T-cell (primary cell): ENCODE measurements at regions not wholly inside any gene's neighbourhood (a gene's known extent, or its start where the extent isn't known, plus 50 kb on each side); places are given as distances from the start of the nearest gene placed in this dataset.

ENCODE experiments used
- ATAC-seq, 4 experiments: fragments of 200-7000 bp in 3 of 4; fragments of 150-1000 bp in 1 of 4; cut with Tn5 transposase; replicated peaks in 1 of 4; 1 replicate in 3 of 4; 2 replicates in 1 of 4; pipeline ENCODE4 v1.10.0; 2021; ENCODE audit warnings: moderate library complexity in 3 of 4, mild to moderate bottlenecking in 2 of 4, moderate number of reproducible peaks in 1 of 4
- CTCF ChIA-PET, 2 donors: fragments of 300-600 bp; sonication (Branson Sonifier 250); formaldehyde crosslinking; loops; one replicate each; lab custom pipeline; 2022; ENCODE audit warnings: antibody characterized with exemption in 2 of 2; lab: Charles Lee
- POLR2A ChIA-PET, 2 donors: fragments of 300-600 bp; sonication (Branson Sonifier 250); formaldehyde crosslinking; loops; one replicate each; lab custom pipeline; 2022; ENCODE audit warnings: antibody characterized with exemption in 2 of 2; lab: Charles Lee
- DNase-seq, 35 experiments: peaks; one replicate each; pipeline versions ENCODE4 v3.0.0 to v3.0.0-alpha.2; 2013 to 2023
- H3K27ac ChIP-seq: one replicate; pipeline ENCODE4 v1.5.1; 2013; ENCODE audit warnings: low read length
- H3K27me3 ChIP-seq, 2 experiments: replicated peaks in 1 of 2; 1 replicate in 1 of 2; 2 replicates in 1 of 2; pipeline versions ENCODE4 v1.6.1 to v1.7.0; 2013; ENCODE audit warnings: low read length in 1 of 2, mixed read lengths in 1 of 2; ENCODE audit not compliant: control insufficient read depth in 2 of 2, insufficient read depth in 2 of 2; ENCODE audit errors: extremely low read depth in 1 of 2
- H3K36me3 ChIP-seq, 2 donors: 1 replicate in 1 of 2; 2 replicates in 1 of 2; pipeline versions ENCODE4 v1.6.1 to v1.7.0; 2013; ENCODE audit warnings: low read length in 1 of 2; ENCODE audit not compliant: control insufficient read depth in 2 of 2, insufficient read depth in 1 of 2; ENCODE audit errors: extremely low read depth in 1 of 2
- H3K4me1 ChIP-seq, 2 experiments: 1 replicate in 1 of 2; 2 replicates in 1 of 2; pipeline versions ENCODE4 v1.6.1 to v1.7.0; 2013; ENCODE audit warnings: low read length in 2 of 2, mixed read lengths in 1 of 2; ENCODE audit not compliant: insufficient read depth in 2 of 2, control insufficient read depth in 1 of 2; ENCODE audit errors: extremely low read depth in 1 of 2
- H3K4me3 ChIP-seq, 2 donors: 1 replicate in 1 of 2; 2 replicates in 1 of 2; pipeline versions ENCODE4 v1.5.1 to v1.7.0; 2013; ENCODE audit warnings: mild to moderate bottlenecking in 2 of 2, low read length in 1 of 2, moderate library complexity in 1 of 2; ENCODE audit not compliant: control insufficient read depth in 1 of 2; ENCODE audit errors: extremely low read depth in 1 of 2
- H3K9me3 ChIP-seq: 2 replicates; pipeline ENCODE4 v1.7.0; 2013
- H3K27ac Mint-ChIP-seq, 2 donors: one replicate each; pipeline ENCODE4 v1.8.0; 2020 to 2021; ENCODE audit warnings: mild to moderate bottlenecking in 2 of 2, mixed read lengths in 2 of 2
- H3K27me3 Mint-ChIP-seq, 2 donors: one replicate each; pipeline ENCODE4 v1.8.0; 2021 to 2022; ENCODE audit warnings: mixed read lengths in 2 of 2
- H3K36me3 Mint-ChIP-seq: one replicate; pipeline ENCODE4 v1.8.0; 2021; ENCODE audit warnings: mixed read lengths
- H3K4me1 Mint-ChIP-seq, 3 donors: one replicate each; pipeline ENCODE4 v1.8.0; 2020 to 2022; ENCODE audit warnings: mixed read lengths in 3 of 3, mild to moderate bottlenecking in 1 of 3
- H3K4me3 Mint-ChIP-seq, 3 donors: one replicate each; pipeline ENCODE4 v1.8.0; 2020 to 2022; ENCODE audit warnings: mild to moderate bottlenecking in 3 of 3, mixed read lengths in 3 of 3, moderate library complexity in 3 of 3
- H3K9me3 Mint-ChIP-seq, 3 donors: one replicate each; pipeline ENCODE4 v1.8.0; 2020 to 2022; ENCODE audit warnings: mixed read lengths in 3 of 3
- whole genome bisulfite sequencing: methylation state at CpG from one replicate; pipeline ENCODE4 v1.1.5; 2013; ENCODE audit warnings: missing lambda C conversion rate; ENCODE audit not compliant: insufficient coverage; 5-methylcytosine and 5-hydroxymethylcytosine counted together

GRCh38 chr6:48031711-48032110, 79.3 kb downstream of the PTCHD4 start:
- no peak overlapping the region for H3K4me3 Mint-ChIP-seq
- Histone ChIP-seq H3K36me3 (no peaks in the 10 kb centered on the region), H3K4me3 (no peak overlapping the region), H3K4me1 (no peaks in the 10 kb centered on the region), H3K27ac (no peak overlapping the region), H3K27me3 (no peaks in the 10 kb centered on the region), H3K9me3 (no peaks in the 10 kb centered on the region)
- ATAC-seq: no peak
- WGBS: no CpG with 5 or more reads among the region's 2 CpGs
- H3K9me3 Mint-ChIP-seq: no peaks in the 10 kb centered on the region
- DNase-seq: no peak
- no peaks in the 10 kb centered on the region for H3K36me3 Mint-ChIP-seq
- H3K27ac Mint-ChIP-seq: no peak overlapping the region
- POLR2A ChIA-PET: no interaction called here
- H3K4me1 Mint-ChIP-seq: peaks cover 0 to 4% (median 2%) of the 10 kb centered on the region in 3 donors
- CTCF ChIA-PET: no interaction called here
- H3K27me3 Mint-ChIP-seq: peaks cover 0 to 4% of the 10 kb centered on the region in 2 donors

GRCh38 chr6:48027704-48028435, 83.1 kb downstream of the PTCHD4 start:
- H3K9me3 ChIP-seq: no peaks in the 10 kb centered on the region
- H3K27ac Mint-ChIP-seq: no peak overlapping the region

GRCh38 chr6:48024956-48025355, 86.0 kb downstream of the PTCHD4 start:
- Histone ChIP-seq H3K4me1 (no peaks in the 10 kb centered on the region), H3K9me3 (no peaks in the 10 kb centered on the region), H3K4me3 (no peak overlapping the region), H3K36me3 (no peaks in the 10 kb centered on the region), H3K27me3 (no peaks in the 10 kb centered on the region), H3K27ac (no peak overlapping the region)
- POLR2A ChIA-PET: no interaction called here
- no peak for DNase-seq
- CTCF ChIA-PET: no interaction called here
- Mint-ChIP-seq H3K9me3 (no peaks in the 10 kb centered on the region), H3K27me3 (peaks cover 0 to 6% of the 10 kb centered on the region in 2 donors), H3K4me1 (peaks cover 0 to 4% (median 2%) of the 10 kb centered on the region in 3 donors), H3K4me3 (no peak overlapping the region), H3K36me3 (no peaks in the 10 kb centered on the region), H3K27ac (no peak overlapping the region)
- ATAC-seq: no peak
- WGBS: no CpG with 5 or more reads among the region's 3 CpGs

More at GRCh38 chr6:48027704-48028435, 83.1 kb downstream of the PTCHD4 start:
- Histone ChIP-seq H3K4me1 (no peaks in the 10 kb centered on the region), H3K36me3 (no peaks in the 10 kb centered on the region), H3K27ac (no peak overlapping the region), H3K27me3 (no peaks in the 10 kb centered on the region), H3K4me3 (no peak overlapping the region)
- H3K27me3 Mint-ChIP-seq: no peaks in the 10 kb centered on the region
- ChIA-PET POLR2A (no interaction called here), CTCF (no interaction called here)
- DNase-seq: no peak
- ATAC-seq: no peak
- WGBS: no CpG with 5 or more reads among the region's 8 CpGs
- peaks cover 0 to 4% (median 2%) of the 10 kb centered on the region in 3 donors for H3K4me1 Mint-ChIP-seq
- no peaks in the 10 kb centered on the region for H3K36me3 Mint-ChIP-seq
- no peaks in the 10 kb centered on the region for H3K9me3 Mint-ChIP-seq
- H3K4me3 Mint-ChIP-seq: no peak overlapping the region

- H3K27me3 Mint-ChIP-seq: peaks cover 0 to 12% of the 10 kb centered on the region in 2 donors
- H3K36me3 Mint-ChIP-seq: no peaks in the 10 kb centered on the region
- no peaks in the 10 kb centered on the region for H3K9me3 ChIP-seq
- H3K27ac Mint-ChIP-seq: no peak overlapping the region
- ChIA-PET CTCF (no interaction called here), POLR2A (no interaction called here)
- H3K36me3 ChIP-seq: no peaks in the 10 kb centered on the region
- H3K27ac ChIP-seq: no peak overlapping the region
- H3K4me1 Mint-ChIP-seq: no peaks in the 10 kb centered on the region
- H3K4me3 ChIP-seq: no peak overlapping the region
- no peak overlapping the region for H3K4me3 Mint-ChIP-seq
- no CpG with 5 or more reads among the region's 1 CpG for WGBS
- DNase-seq (no peak), ATAC-seq (no peak)
- H3K4me1 ChIP-seq: no peaks in the 10 kb centered on the region
- H3K27me3 ChIP-seq: no peaks in the 10 kb centered on the region
- H3K9me3 Mint-ChIP-seq: peaks cover 0 to 6% (median 0%) of the 10 kb centered on the region in 3 donors
Measured at GRCh38 chr6:48021904-48022303, 89.1 kb downstream of the PTCHD4 start.

GRCh38 chr6:48016020-48016755, 94.8 kb downstream of the PTCHD4 start:
- ChIA-PET CTCF (no interaction called here), POLR2A (no interaction called here)
- H3K36me3 Mint-ChIP-seq: no peaks in the 10 kb centered on the region
- ATAC-seq (no peak), DNase-seq (no peak)
- Histone ChIP-seq H3K9me3 (no peaks in the 10 kb centered on the region), H3K4me1 (no peaks in the 10 kb centered on the region), H3K27ac (no peak overlapping the region), H3K4me3 (no peak overlapping the region), H3K27me3 (no peaks in the 10 kb centered on the region), H3K36me3 (no peaks in the 10 kb centered on the region)
- H3K9me3 Mint-ChIP-seq: peaks cover 0 to 6% (median 0%) of the 10 kb centered on the region in 3 donors
- peaks cover 0 to 12% of the 10 kb centered on the region in 2 donors for H3K27me3 Mint-ChIP-seq
- H3K4me3 Mint-ChIP-seq: no peak overlapping the region
- 100% methylated on average over 1 of the region's 5 CpGs for WGBS
- no peak overlapping the region for H3K27ac Mint-ChIP-seq
- no peaks in the 10 kb centered on the region for H3K4me1 Mint-ChIP-seq

GRCh38 chr6:47992809-47993208, 118.2 kb downstream of the PTCHD4 start:
- no peak overlapping the region for H3K27ac Mint-ChIP-seq
- no CpG with 5 or more reads among the region's 3 CpGs for WGBS
- no peak overlapping the region for H3K27ac ChIP-seq

More at GRCh38 chr6:47992809-47993208, 118.2 kb downstream of the PTCHD4 start:
- H3K27me3 Mint-ChIP-seq: no peaks in the 10 kb centered on the region
- H3K4me1 ChIP-seq: no peaks in the 10 kb centered on the region
- no peak for DNase-seq
- no peaks in the 10 kb centered on the region for H3K9me3 ChIP-seq
- H3K4me1 Mint-ChIP-seq: no peaks in the 10 kb centered on the region
- ChIA-PET CTCF (no interaction called here), POLR2A (no interaction called here)
- peaks cover 0 to 3% of the 10 kb centered on the region in 2 experiments for H3K27me3 ChIP-seq
- no peak overlapping the region for H3K4me3 Mint-ChIP-seq
- ATAC-seq: no peak
- H3K4me3 ChIP-seq: no peak overlapping the region
- no peaks in the 10 kb centered on the region for H3K36me3 ChIP-seq
- no peaks in the 10 kb centered on the region for H3K36me3 Mint-ChIP-seq
- H3K9me3 Mint-ChIP-seq: peaks cover 0 to 6% (median 0%) of the 10 kb centered on the region in 3 donors
